Coronary artery (tissue), 2 donors: ENCODE measurements at regions not wholly inside any gene's neighbourhood (a gene's known extent, or its start where the extent isn't known, plus 50 kb on each side); places are given as distances from the start of the nearest gene placed in this dataset.
"Not testable (repeated sequence)": the region's sequence is repeated elsewhere in the genome, so short reads cannot be mapped to it uniquely, and the experiment has no call there.

Source experiments
- DNase-seq: peaks from one replicate; pipeline ENCODE4 v3.0.0-alpha.2; 2017; ENCODE audit warnings: low spot score
- H3K27ac ChIP-seq, 2 donors: fragments of 200-600 bp; sonication (generic); one replicate each; pipeline ENCODE4 v1.5.1; 2016 to 2019
- H3K4me3 ChIP-seq: fragments of 200-600 bp; sonication (generic); 2 replicates; pipeline ENCODE4 v1.5.1; 2016; ENCODE audit warnings: mild to moderate bottlenecking, moderate library complexity
- TF ChIP-seq, protein P1 (sequence below): fragments of 200-600 bp; sonication (generic); IDR thresholded peaks from one replicate; pipeline ENCODE4 v1.5.1; 2019; ENCODE audit warnings: antibody characterized with exemption

DNA sequence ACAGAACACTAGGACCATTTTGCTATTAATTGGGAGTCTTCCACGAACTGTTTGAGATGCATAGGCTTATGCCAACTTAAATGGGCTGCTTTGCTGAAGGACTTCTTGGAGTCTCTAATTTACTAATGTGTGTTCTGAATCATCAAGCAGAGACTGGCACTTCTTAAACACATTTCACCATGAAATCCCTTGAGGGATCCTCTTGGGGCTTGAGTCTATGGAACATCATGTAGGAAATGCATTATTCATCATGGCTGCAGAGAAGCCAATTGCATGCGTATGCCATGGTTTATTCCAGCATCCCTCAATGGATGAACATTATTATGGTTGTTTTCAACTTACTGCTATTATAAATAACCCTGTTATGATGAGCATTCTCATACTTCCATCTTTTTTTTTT, 73.4 kb downstream of the FGD2 start:
- Histone ChIP-seq H3K4me3 (no peak overlapping the region), H3K27ac (no peak overlapping the region)
- TF ChIP-seq, protein P1, sequence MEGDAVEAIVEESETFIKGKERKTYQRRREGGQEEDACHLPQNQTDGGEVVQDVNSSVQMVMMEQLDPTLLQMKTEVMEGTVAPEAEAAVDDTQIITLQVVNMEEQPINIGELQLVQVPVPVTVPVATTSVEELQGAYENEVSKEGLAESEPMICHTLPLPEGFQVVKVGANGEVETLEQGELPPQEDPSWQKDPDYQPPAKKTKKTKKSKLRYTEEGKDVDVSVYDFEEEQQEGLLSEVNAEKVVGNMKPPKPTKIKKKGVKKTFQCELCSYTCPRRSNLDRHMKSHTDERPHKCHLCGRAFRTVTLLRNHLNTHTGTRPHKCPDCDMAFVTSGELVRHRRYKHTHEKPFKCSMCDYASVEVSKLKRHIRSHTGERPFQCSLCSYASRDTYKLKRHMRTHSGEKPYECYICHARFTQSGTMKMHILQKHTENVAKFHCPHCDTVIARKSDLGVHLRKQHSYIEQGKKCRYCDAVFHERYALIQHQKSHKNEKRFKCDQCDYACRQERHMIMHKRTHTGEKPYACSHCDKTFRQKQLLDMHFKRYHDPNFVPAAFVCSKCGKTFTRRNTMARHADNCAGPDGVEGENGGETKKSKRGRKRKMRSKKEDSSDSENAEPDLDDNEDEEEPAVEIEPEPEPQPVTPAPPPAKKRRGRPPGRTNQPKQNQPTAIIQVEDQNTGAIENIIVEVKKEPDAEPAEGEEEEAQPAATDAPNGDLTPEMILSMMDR, result no peak
- DNase-seq, result no peak

DNA sequence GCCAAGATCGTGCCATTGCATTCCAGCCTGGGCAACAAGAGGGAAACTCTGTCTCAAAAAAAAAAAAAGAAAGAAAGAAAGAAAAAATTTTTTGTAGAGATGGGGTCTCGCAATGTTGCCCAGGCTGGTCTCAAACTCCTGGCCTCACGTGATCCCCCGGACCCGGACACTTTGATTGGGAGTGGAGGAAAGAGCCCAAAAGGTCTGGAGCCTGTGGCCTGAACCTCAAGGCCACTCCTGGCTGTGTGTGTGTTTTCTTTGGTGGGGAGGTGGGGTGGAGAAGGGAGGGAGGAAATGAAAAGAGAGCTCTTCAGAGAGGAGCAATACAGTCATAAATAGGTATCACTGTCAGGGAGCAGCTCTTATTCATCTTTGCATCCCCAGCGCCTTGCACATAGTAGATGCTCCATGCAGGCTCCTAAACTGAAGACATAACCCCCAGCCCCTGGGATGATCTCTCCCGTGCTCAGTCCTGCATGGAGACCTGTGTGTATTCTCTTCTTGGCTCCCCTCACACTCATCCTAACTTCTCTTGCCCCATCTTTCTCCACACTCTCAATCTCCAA, 75.7 kb downstream of the FGD2 start:
- no peak overlapping the region for H3K4me3 ChIP-seq
- H3K27ac ChIP-seq, result no peak overlapping the region
- no peak for DNase-seq

DNA sequence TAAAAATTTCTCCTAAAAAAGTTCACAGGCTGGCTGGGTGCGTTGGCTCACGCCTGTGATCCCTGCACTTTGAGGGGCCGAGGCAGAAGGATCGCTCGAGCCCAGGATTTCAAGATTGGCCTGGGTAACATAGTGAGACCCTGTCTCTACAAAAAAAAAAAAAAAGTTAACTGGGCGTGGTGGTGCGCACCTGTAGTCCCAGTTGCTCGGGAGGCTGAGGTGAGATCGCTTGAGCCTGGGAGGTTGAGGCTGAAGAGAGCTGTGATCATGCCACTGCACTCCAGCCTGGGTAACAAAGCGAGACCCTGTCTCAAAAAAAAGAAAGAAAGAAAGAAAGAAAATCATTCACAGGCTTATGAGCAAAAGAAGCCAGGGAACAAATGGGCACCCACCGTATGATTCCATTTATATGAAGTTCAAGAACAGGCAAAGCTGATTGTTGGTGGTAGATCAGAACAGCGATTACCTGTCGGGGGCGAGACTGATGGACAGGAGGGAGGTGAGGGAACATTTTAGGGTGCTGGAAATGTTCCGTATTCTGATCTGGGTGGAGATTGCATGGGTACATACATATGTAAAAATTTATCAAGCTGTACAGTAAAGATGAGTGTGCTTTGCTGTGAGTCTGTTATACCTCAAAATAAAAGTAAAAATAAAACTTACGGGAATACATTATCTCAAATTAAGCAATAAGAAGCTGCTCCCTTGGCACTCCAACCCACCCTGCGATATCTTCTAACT, 77.1 kb downstream of the FGD2 start:
- H3K27ac ChIP-seq, result no peak overlapping the region
- no peak overlapping the region for H3K4me3 ChIP-seq
- no peak for DNase-seq
- TF ChIP-seq, protein P1, result no peak

More for the DNA sequence above, 75.7 kb downstream of the FGD2 start:
- TF ChIP-seq, protein P1, result no peak

DNA sequence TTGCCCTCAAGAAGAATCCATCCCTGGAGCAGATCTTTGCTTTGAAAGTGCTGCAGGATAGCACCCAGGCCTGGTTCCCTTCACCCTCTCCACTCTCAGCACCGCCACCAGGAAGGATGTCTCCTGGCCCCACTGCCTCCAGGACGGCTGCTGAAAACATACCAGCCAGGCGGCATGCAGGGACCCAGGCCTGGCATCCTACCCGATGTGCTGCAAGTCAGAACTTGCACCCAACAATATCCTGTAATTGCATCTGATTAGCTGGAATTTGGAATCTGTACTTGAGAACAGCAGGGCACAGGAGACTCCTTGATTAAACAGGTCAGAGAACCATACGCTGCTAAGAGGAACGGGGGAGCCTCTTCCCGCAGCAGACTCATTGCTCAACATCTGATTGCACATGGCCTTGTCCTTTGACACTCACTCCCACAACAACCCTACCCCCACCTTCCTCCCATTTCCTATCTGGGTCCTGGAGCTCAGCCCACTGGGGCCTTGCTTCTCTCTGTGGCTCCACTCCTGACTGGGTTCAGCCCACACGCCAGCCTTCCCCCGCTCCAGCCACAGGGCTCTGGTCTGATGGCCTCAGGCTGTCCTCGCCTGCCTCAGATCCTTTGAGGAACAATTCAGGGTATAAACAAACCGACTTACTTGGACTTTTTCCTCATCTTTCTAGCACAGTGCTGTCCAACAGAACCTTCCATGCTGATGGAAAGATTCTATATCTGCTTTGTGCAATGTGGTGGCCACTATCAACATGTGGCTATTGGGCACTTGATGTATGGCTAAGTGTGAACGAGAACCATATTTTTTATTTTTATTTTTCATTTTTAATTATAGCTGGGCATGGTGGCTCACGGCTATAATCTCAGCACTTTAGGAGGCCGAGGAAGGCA, 78.0 kb downstream of the FGD2 start:
- H3K4me3 ChIP-seq, result no peak overlapping the region
- TF ChIP-seq, protein P1, result no peak
- DNase-seq, result no peak
- H3K27ac ChIP-seq, result peak overlapping the region in 1 of 2 donors; percentile 37

DNA sequence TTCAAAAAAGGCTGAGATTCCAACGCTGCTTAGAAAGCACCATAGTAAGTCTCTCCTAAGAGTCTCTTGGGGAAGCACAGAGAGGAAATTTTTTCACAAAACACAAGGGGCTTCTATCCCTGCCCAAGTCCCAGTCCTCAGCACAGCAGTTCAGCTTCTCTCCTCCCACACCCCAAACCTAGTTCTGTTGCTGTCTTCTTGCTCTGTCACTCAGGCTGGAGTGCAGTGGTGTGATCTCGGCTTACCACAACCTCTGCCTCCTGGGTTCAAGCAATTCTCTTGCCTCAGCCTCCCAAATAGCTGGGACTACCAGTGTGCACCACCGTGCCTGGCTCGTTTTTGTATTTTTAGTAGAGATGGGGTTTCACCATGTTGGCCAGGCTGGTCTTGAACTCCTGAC, 79.2 kb downstream of the FGD2 start:
- H3K4me3 ChIP-seq, H3K27ac ChIP-seq, DNase-seq: not testable (repeated sequence)

DNA sequence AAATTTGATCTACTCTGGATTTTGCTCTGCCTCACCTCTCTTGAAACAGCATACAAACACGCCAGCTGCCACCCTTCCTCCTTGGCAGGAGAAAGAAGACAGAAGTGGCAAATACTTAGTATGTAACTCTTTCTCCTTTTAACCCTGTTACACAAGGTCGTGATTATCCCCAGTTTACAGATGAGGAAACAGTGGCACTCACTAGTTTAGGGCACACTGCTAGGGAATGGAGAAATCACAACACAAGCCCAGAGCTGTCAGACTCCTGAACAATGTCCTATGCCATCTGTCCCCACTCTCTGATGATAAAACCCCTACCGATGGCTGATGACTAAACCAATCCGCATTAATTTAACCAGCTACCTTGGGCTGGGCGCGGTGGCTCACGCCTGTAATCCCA, 79.7 kb downstream of the FGD2 start:
- Histone ChIP-seq H3K27ac (no peak overlapping the region), H3K4me3 (no peak overlapping the region)
- TF ChIP-seq, protein P1, result no peak
- no peak for DNase-seq

DNA sequence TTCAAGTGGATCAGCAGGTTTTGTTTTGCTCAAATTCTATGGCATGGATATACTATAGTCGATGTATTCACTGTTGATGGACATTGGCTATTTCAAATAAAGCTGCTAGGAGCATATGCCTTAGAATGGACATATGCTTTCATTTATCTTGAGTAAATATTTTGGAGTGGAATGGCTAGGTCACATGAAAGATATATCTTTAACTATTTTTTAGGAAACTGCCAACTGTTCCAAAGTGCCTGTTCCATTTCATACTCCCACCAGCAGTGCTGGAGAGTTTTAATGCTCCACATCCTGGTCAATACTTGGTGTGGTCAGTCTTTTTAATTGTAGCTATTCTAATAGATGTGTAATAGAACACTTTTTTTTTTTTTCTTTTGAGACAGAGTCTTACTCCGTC, 81.1 kb upstream of the PIM1 start:
- no peak overlapping the region for H3K4me3 ChIP-seq
- no peak for DNase-seq
- TF ChIP-seq, protein P1, result no peak
- no peak overlapping the region for H3K27ac ChIP-seq
